Activated CD8-positive, alpha-beta T cell treated with anti-CD3 and anti-CD28 coated beads for 36 hours (primary cell): ENCODE measurements at regions not wholly inside any gene's neighbourhood (a gene's known extent, or its start where the extent isn't known, plus 50 kb on each side); places are given as distances from the start of the nearest gene placed in this dataset.

Experiments
- ATAC-seq: fragments of 200-7000 bp; cut with Tn5 transposase; one replicate; pipeline ENCODE4 v1.10.0; 2021; ENCODE audit warnings: mild to moderate bottlenecking, moderate library complexity
- CTCF ChIA-PET: fragments of 350-600 bp; sonication (Branson Sonifier 250); formaldehyde crosslinking; loops from one replicate; lab custom pipeline; 2021; ENCODE audit warnings: antibody characterized with exemption; lab: Charles Lee
- POLR2A ChIA-PET: fragments of 350-600 bp; sonication (Branson Sonifier 250); formaldehyde crosslinking; loops from one replicate; lab custom pipeline; 2021; ENCODE audit warnings: antibody characterized with exemption; lab: Charles Lee
- DNase-seq: peaks from one replicate; pipeline ENCODE4 v3.0.0-alpha.2; 2020
- H3K27ac Mint-ChIP-seq: one replicate; pipeline ENCODE4 v1.8.0; 2021; ENCODE audit warnings: mild to moderate bottlenecking, mixed read lengths
- H3K27me3 Mint-ChIP-seq: one replicate; pipeline ENCODE4 v1.8.0; 2021; ENCODE audit warnings: mixed read lengths
- H3K36me3 Mint-ChIP-seq: one replicate; pipeline ENCODE4 v1.8.0; 2021; ENCODE audit warnings: low read depth, mixed read lengths
- H3K4me1 Mint-ChIP-seq: one replicate; pipeline ENCODE4 v1.8.0; 2021; ENCODE audit warnings: low read depth, mixed read lengths
- H3K4me3 Mint-ChIP-seq: one replicate; pipeline ENCODE4 v1.8.0; 2021; ENCODE audit warnings: mild to moderate bottlenecking, moderate library complexity, mixed read lengths
- H3K9me3 Mint-ChIP-seq: one replicate; pipeline ENCODE4 v1.8.0; 2021; ENCODE audit warnings: mixed read lengths
- CTCF ChIP-seq: fragments of 200-600 bp; IDR thresholded peaks from one replicate; pipeline ENCODE4 v1.8.0; 2022; ENCODE audit warnings: antibody characterized with exemption, mild to moderate bottlenecking
- intact Hi-C: fragments of 100-400 bp; cut with micrococcal nuclease; formaldehyde crosslinking; loops from one replicate; pipeline ENCODE4 v1.10.0; 2022

- Mint-ChIP-seq H3K4me3 (no peak overlapping the region), H3K36me3 (no peaks in the 10 kb centered on the region), H3K27ac (no peak overlapping the region), H3K27me3 (no peaks in the 10 kb centered on the region), H3K9me3 (no peaks in the 10 kb centered on the region), H3K4me1 (no peaks in the 10 kb centered on the region)
- intact Hi-C loops = no loop called here
- POLR2A ChIA-PET = no interaction called here
- DNase-seq (no peak), ATAC-seq (no peak)
- CTCF ChIA-PET = no interaction called here
- TF ChIP-seq CTCF = no peak
These were observed 120.6 kb upstream of the ASTN2 start for GRCh38 chr9:117535434-117535833.

GRCh38 chr9:117528225-117528624 lies 113.4 kb upstream of the ASTN2 start:
- DNase-seq (no peak), ATAC-seq (no peak)
- no peaks in the 10 kb centered on the region for H3K27me3 Mint-ChIP-seq
- peaks cover 2% of the 10 kb centered on the region for H3K9me3 Mint-ChIP-seq
- H3K4me1 Mint-ChIP-seq = no peaks in the 10 kb centered on the region
- ChIA-PET CTCF (no interaction called here), POLR2A (no interaction called here)
- H3K27ac Mint-ChIP-seq = no peak overlapping the region
- no peak overlapping the region for H3K4me3 Mint-ChIP-seq
- no peak for TF ChIP-seq CTCF
- no peaks in the 10 kb centered on the region for H3K36me3 Mint-ChIP-seq
- intact Hi-C loops = no loop called here

- Mint-ChIP-seq H3K36me3 (no peaks in the 10 kb centered on the region), H3K4me1 (no peaks in the 10 kb centered on the region), H3K27me3 (no peaks in the 10 kb centered on the region), H3K4me3 (no peak overlapping the region), H3K9me3 (peaks cover 2% of the 10 kb centered on the region), H3K27ac (no peak overlapping the region)
- ChIA-PET POLR2A (no interaction called here), CTCF (no interaction called here)
- DNase-seq (no peak), ATAC-seq (no peak)
- TF ChIP-seq CTCF = no peak
- intact Hi-C loops = no loop called here
These were observed 111.8 kb upstream of the ASTN2 start for GRCh38 chr9:117526674-117527073.

- no peaks in the 10 kb centered on the region for H3K36me3 Mint-ChIP-seq
- H3K4me1 Mint-ChIP-seq = no peaks in the 10 kb centered on the region
- ChIA-PET POLR2A (no interaction called here), CTCF (no interaction called here)
- intact Hi-C loops = no loop called here
- no peak for DNase-seq
- TF ChIP-seq CTCF = no peak
- H3K9me3 Mint-ChIP-seq = peaks cover 2% of the 10 kb centered on the region
- no peak overlapping the region for H3K4me3 Mint-ChIP-seq
- ATAC-seq = no peak
- no peaks in the 10 kb centered on the region for H3K27me3 Mint-ChIP-seq
- no peak overlapping the region for H3K27ac Mint-ChIP-seq
These were observed 108.8 kb upstream of the ASTN2 start for GRCh38 chr9:117523531-117524153.

GRCh38 chr9:117521293-117521692 lies 106.4 kb upstream of the ASTN2 start:
- POLR2A ChIA-PET = no interaction called here
- no peak overlapping the region for H3K4me3 Mint-ChIP-seq
- DNase-seq (no peak), ATAC-seq (no peak)
- CTCF ChIA-PET = no interaction called here
- intact Hi-C loops = no loop called here
- no peak overlapping the region for H3K27ac Mint-ChIP-seq
- no peak for TF ChIP-seq CTCF
- peaks cover 2% of the 10 kb centered on the region for H3K9me3 Mint-ChIP-seq
- no peaks in the 10 kb centered on the region for H3K27me3 Mint-ChIP-seq
- no peaks in the 10 kb centered on the region for H3K36me3 Mint-ChIP-seq
- H3K4me1 Mint-ChIP-seq = no peaks in the 10 kb centered on the region
